ENCODE measurements at regions not wholly inside any gene's neighbourhood (a gene's known extent, or its start where the extent isn't known, plus 50 kb on each side); places are given as distances from the start of the nearest gene placed in this dataset.

DNA sequence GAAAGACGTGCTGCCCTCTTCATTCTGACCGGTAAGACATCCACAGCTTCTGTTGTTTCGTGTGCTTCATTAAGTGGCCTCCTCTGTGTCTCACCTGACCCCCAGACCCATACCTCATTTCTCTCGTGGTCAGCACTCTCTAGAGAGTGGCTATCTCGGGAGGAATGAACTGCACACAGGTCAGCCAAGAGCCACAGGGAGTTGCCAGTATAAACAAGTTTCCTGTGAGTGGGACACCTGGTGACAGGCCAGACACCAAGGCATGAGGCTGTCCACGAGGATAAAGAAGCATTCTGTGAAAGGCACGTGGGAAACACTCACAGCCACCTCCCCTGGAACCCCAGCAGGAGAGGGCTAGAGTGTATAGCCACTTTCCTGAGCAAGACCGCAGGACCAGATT, 115.8 kb downstream of the NUFIP1 start:
- H3K4me1 ChIP-seq (ENCODE audit: control insufficient read depth in 4 of 4, insufficient read depth in 4 of 4, low read length in 3 of 4): peaks cover 0 to 6% (median 2%) of the 10 kb centered on the region in 4 donors
- no peak overlapping the region for H3K27ac ChIP-seq (ENCODE audit: low read depth in 1 of 2, low read length in 2 of 2)
- H3K9ac ChIP-seq (ENCODE audit: low read depth in 1 of 2, low read length in 2 of 2): no peak overlapping the region
- peaks cover 0 to 4% (median 0%) of the 10 kb centered on the region in 4 donors for H3K9me3 ChIP-seq (ENCODE audit: control insufficient read depth in 4 of 4, low read length in 3 of 4)
- no peaks in the 10 kb centered on the region for H3K36me3 ChIP-seq (ENCODE audit: control insufficient read depth in 4 of 4, insufficient read depth in 3 of 4, low read depth in 1 of 4, low read length in 3 of 4)
- TF ChIP-seq RXRA (IDR thresholded peaks at IDR 0.05): peak in 1 of 2 donors; percentile 25
- TF ChIP-seq, protein P1, sequence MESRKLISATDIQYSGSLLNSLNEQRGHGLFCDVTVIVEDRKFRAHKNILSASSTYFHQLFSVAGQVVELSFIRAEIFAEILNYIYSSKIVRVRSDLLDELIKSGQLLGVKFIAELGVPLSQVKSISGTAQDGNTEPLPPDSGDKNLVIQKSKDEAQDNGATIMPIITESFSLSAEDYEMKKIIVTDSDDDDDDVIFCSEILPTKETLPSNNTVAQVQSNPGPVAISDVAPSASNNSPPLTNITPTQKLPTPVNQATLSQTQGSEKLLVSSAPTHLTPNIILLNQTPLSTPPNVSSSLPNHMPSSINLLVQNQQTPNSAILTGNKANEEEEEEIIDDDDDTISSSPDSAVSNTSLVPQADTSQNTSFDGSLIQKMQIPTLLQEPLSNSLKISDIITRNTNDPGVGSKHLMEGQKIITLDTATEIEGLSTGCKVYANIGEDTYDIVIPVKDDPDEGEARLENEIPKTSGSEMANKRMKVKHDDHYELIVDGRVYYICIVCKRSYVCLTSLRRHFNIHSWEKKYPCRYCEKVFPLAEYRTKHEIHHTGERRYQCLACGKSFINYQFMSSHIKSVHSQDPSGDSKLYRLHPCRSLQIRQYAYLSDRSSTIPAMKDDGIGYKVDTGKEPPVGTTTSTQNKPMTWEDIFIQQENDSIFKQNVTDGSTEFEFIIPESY (IDR thresholded peaks at IDR 0.05): no peak
- H3K27me3 ChIP-seq (ENCODE audit: control insufficient read depth in 4 of 4, insufficient read depth in 4 of 4, low read length in 3 of 4): no peaks in the 10 kb centered on the region
- WGBS: 52% methylated on average over 8 of the region's 8 CpGs
- DNase-seq (ENCODE audit: low spot score): no peak
- no peak overlapping the region for H3K4me3 ChIP-seq (ENCODE audit: low read depth in 1 of 3, low read length in 3 of 3)

DNA sequence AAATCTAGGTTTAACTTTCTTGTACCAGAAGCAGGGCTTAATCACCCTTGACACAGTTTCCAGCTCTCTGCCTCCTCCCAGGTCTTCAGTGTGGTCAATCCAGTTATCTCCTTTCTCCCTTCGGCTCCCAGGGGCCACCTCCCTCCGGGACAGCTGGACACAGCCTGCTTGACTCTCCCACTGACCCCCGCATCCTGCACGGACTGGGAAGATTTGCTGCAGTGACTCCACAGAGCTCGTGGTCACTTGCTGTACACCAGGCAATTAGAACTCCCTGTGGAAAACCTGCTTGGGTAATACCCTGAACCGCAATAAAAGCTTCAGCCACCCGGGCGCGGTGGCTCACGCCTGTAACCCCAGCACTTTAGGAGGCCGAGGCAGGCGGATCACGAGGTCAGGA, 116.5 kb downstream of the NUFIP1 start:
- no peak overlapping the region for H3K9ac ChIP-seq (ENCODE audit: low read depth in 1 of 2, low read length in 2 of 2)
- no peak overlapping the region for H3K27ac ChIP-seq (ENCODE audit: low read depth in 1 of 2, low read length in 2 of 2)

More for the DNA sequence above, 116.5 kb downstream of the NUFIP1 start:
- WGBS: 84% methylated on average over 13 of the region's 13 CpGs
- TF ChIP-seq MAX (IDR thresholded peaks at IDR 0.05) (no peak), FOXA2 (IDR thresholded peaks at IDR 0.05) (no peak), CTCF (IDR thresholded peaks at IDR 0.05; ENCODE audit: low read depth, low read length, missing input control) (no peak), RXRA (IDR thresholded peaks at IDR 0.05) (no peak)
- TF ChIP-seq, protein P1 (IDR thresholded peaks at IDR 0.05): no peak
- no peak for DNase-seq (ENCODE audit: low spot score)
- Histone ChIP-seq H3K36me3 (ENCODE audit: control insufficient read depth in 4 of 4, insufficient read depth in 3 of 4, low read depth in 1 of 4, low read length in 3 of 4) (no peaks in the 10 kb centered on the region), H3K9me3 (ENCODE audit: control insufficient read depth in 4 of 4, low read length in 3 of 4) (peaks cover 0 to 4% (median 0%) of the 10 kb centered on the region in 4 donors), H3K27me3 (ENCODE audit: control insufficient read depth in 4 of 4, insufficient read depth in 4 of 4, low read length in 3 of 4) (no peaks in the 10 kb centered on the region), H3K4me3 (ENCODE audit: low read depth in 1 of 3, low read length in 3 of 3) (no peak overlapping the region), H3K4me1 (ENCODE audit: control insufficient read depth in 4 of 4, insufficient read depth in 4 of 4, low read length in 3 of 4) (peaks cover 0 to 6% (median 2%) of the 10 kb centered on the region in 4 donors)

Measured in liver (tissue), 8 donors.